Astrocyte (in vitro differentiated cells and primary cell): ENCODE measurements at regions not wholly inside any gene's neighbourhood (a gene's known extent, or its start where the extent isn't known, plus 50 kb on each side); places are given as distances from the start of the nearest gene placed in this dataset.

Experiments
- EZH2 ChIP-seq: IDR thresholded peaks from 2 replicates; pipeline ENCODE4 v1.6.1; 2012; ENCODE audit warnings: mild to moderate bottlenecking, low read length, inconsistent platforms; ENCODE audit not compliant: insufficient read depth
- TF ChIP-seq, protein P1 (sequence below): IDR thresholded peaks from 2 replicates; pipeline ENCODE4 v1.5.1; 2011; ENCODE audit warnings: low read depth, mild to moderate bottlenecking, inconsistent platforms, low read length, moderate library complexity; ENCODE audit not compliant: insufficient read depth

DNA sequence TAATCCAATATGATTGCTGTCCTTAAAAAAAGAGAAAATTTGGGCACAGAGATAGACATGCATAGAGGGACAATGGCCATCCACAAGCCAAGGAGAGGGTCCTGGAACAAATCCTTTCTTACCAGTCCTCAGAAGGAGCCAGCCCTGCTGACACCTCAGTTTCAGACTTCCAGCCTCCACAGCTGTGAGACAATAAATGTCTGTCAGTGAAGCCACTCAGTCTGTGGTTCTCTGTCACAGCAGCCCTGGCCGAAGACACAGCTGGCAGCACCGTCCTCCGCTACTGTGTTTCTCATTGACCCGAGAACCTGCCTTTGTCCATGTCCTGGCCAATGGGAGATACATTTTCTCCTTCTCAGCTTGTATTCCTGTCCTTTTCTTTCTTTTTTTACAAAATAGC lies 207.9 kb downstream of the TM9SF2 start:
- TF ChIP-seq EZH2: no peak
- TF ChIP-seq, protein P1, sequence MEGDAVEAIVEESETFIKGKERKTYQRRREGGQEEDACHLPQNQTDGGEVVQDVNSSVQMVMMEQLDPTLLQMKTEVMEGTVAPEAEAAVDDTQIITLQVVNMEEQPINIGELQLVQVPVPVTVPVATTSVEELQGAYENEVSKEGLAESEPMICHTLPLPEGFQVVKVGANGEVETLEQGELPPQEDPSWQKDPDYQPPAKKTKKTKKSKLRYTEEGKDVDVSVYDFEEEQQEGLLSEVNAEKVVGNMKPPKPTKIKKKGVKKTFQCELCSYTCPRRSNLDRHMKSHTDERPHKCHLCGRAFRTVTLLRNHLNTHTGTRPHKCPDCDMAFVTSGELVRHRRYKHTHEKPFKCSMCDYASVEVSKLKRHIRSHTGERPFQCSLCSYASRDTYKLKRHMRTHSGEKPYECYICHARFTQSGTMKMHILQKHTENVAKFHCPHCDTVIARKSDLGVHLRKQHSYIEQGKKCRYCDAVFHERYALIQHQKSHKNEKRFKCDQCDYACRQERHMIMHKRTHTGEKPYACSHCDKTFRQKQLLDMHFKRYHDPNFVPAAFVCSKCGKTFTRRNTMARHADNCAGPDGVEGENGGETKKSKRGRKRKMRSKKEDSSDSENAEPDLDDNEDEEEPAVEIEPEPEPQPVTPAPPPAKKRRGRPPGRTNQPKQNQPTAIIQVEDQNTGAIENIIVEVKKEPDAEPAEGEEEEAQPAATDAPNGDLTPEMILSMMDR: no peak
